Right lobe of liver (tissue), 6 donors: ENCODE measurements at regions not wholly inside any gene's neighbourhood (a gene's known extent, or its start where the extent isn't known, plus 50 kb on each side); places are given as distances from the start of the nearest gene placed in this dataset.

Experiments used
- ATAC-seq, 4 donors: fragments of 200-7000 bp; cut with Tn5 transposase; one replicate each; pipeline ENCODE4 v1.9.1; 2020; ENCODE audit warnings: mild to moderate bottlenecking in 4 of 4, moderate library complexity in 4 of 4
- DNase-seq, 3 donors: peaks; one replicate each; pipeline ENCODE4 v3.0.0-alpha.2; 2020
- H3K27ac ChIP-seq, 3 donors: fragments of 200-600 bp; one replicate each; pipeline ENCODE4 v1.8.0; 2022
- H3K27me3 ChIP-seq, 2 donors: fragments of 200-600 bp; one replicate each; pipeline ENCODE4 v1.8.0; 2022
- H3K36me3 ChIP-seq, 4 donors: fragments of 200-600 bp; sonication (generic) in 1 of 4; one replicate each; pipeline versions ENCODE4 v1.5.1 to v1.8.0; 2017 to 2022; ENCODE audit warnings: control low read depth in 1 of 4
- H3K4me1 ChIP-seq, 4 donors: fragments of 200-600 bp; sonication (generic) in 1 of 4; one replicate each; pipeline versions ENCODE4 v1.5.1 to v1.8.0; 2017 to 2022; ENCODE audit warnings: control low read depth in 1 of 4
- H3K4me3 ChIP-seq, 3 donors: fragments of 200-600 bp; one replicate each; pipeline ENCODE4 v1.8.0; 2022
- H3K9me3 ChIP-seq, 4 donors: fragments of 200-600 bp; sonication (generic) in 1 of 4; one replicate each; pipeline versions ENCODE4 v1.5.1 to v1.8.0; 2017 to 2022; ENCODE audit warnings: control low read depth in 1 of 4
- POLR2A ChIP-seq: fragments of 450-650 bp; IDR thresholded peaks from one replicate; pipeline ENCODE4 v1.6.1; 2017; ENCODE audit warnings: antibody characterized with exemption, mild to moderate bottlenecking
- WGBS: methylation state at CpG from one replicate; pipeline ENCODE4 v1.1.6; 2018; ENCODE audit warnings: low coverage, low lambda C conversion rate; ENCODE audit not compliant: insufficient coverage; ENCODE audit errors: missing lambda C conversion rate; 5-methylcytosine and 5-hydroxymethylcytosine counted together
- intact Hi-C, 2 donors: fragments of 100-400 bp; cut with DNase I; formaldehyde crosslinking; loops; one replicate each; pipeline versions ENCODE4 v1.11.2 to v1.14.1; 2022
- TF ChIP-seq, protein P1 (sequence below), 4 donors: fragments of 200-600 bp in 3 of 4; fragments of 450-650 bp in 1 of 4; IDR thresholded peaks; one replicate each; pipeline versions ENCODE4 v1.5.1 to v1.8.0; 2016 to 2022; ENCODE audit warnings: antibody characterized with exemption in 4 of 4, mild to moderate bottlenecking in 2 of 4
- donor health status: DM: no; HTN: yes; CAD: no.
- donor health status: DM: no; HTN: no; CAD: no.
- donor health status: DM: no; HTN: no; CAD: no.
- donor health status: DM: no; HTN: yes; CAD: no.
- donor health status: DM: no; HTN: yes; CAD: no.

DNA sequence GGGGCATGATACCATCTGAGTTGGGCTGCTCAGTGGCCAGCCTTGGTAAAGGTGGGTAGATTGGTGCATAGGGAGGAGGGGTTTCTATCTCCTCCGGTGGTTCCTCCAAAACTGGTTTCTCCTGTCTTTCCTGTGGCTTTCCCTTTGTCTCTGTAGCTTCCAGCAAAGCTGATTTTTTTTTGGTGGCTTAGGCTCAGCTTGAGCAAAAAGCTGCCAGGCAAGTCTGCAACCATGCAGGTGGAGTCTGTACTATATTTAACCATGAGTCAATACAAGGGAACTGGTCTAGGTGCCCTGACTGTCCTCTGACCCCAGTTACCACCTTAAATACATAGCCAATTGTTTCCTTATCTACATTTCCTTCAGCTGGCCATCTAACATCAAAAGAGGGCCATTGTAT, 64.0 kb upstream of the ZNF681 start:
- Histone ChIP-seq H3K27me3 (no peaks in the 10 kb centered on the region), H3K27ac (no peak overlapping the region), H3K36me3 (no peaks in the 10 kb centered on the region), H3K4me1 (no peaks in the 10 kb centered on the region), H3K9me3 (peaks cover 0 to 13% (median 2%) of the 10 kb centered on the region in 4 donors), H3K4me3 (no peak overlapping the region)
- 70% methylated on average over 1 of the region's 1 CpG for WGBS
- intact Hi-C loops = no loop called here
- TF ChIP-seq, protein P1, sequence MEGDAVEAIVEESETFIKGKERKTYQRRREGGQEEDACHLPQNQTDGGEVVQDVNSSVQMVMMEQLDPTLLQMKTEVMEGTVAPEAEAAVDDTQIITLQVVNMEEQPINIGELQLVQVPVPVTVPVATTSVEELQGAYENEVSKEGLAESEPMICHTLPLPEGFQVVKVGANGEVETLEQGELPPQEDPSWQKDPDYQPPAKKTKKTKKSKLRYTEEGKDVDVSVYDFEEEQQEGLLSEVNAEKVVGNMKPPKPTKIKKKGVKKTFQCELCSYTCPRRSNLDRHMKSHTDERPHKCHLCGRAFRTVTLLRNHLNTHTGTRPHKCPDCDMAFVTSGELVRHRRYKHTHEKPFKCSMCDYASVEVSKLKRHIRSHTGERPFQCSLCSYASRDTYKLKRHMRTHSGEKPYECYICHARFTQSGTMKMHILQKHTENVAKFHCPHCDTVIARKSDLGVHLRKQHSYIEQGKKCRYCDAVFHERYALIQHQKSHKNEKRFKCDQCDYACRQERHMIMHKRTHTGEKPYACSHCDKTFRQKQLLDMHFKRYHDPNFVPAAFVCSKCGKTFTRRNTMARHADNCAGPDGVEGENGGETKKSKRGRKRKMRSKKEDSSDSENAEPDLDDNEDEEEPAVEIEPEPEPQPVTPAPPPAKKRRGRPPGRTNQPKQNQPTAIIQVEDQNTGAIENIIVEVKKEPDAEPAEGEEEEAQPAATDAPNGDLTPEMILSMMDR (IDR thresholded peaks at IDR 0.05) = no peak
- no peak for TF ChIP-seq POLR2A
- no peak for ATAC-seq
- DNase-seq = no peak

- Histone ChIP-seq H3K4me1 (no peaks in the 10 kb centered on the region), H3K4me3 (no peak overlapping the region), H3K9me3 (no peaks in the 10 kb centered on the region), H3K36me3 (no peaks in the 10 kb centered on the region), H3K27me3 (no peaks in the 10 kb centered on the region), H3K27ac (no peak overlapping the region)
- peak in 1 of 3 donors; percentile 20 for DNase-seq
- no peak for TF ChIP-seq POLR2A
- TF ChIP-seq, protein P1 (IDR thresholded peaks at IDR 0.05) = peak; percentile 21 to 27 (median 24)
- WGBS = 43% methylated on average over 4 of the region's 4 CpGs
- ATAC-seq = peak; percentile 43 to 58 (median 53)
- intact Hi-C loops = no loop called here
These were observed 58.8 kb upstream of the ZNF681 start for GRCh38 chr19:23817519-23817918.

DNA sequence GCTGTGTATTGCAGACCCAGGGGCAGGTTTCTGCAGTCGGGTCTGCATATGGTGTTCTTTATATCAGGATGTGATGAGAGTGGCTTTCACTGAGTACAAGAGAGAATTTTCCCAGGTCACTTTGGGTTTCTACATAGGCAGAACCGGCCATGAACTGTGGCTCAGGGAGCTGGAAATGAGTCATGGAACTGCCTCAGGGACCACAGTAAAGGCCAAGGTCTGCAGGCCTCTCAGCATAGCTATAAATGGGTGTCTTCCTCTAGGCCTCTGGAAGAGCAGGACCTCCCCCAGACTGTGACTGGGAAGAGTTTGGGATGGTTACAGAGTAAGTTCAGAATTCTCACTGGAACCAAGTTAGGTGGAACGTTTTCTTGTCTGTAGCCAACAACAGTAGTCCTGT, 51.8 kb upstream of the ZNF681 start:
- TF ChIP-seq, protein P1 (IDR thresholded peaks at IDR 0.05) = no peak
- TF ChIP-seq POLR2A = no peak
- Histone ChIP-seq H3K27me3 (no peaks in the 10 kb centered on the region), H3K4me3 (no peak overlapping the region), H3K36me3 (no peaks in the 10 kb centered on the region), H3K27ac (no peak overlapping the region), H3K9me3 (no peaks in the 10 kb centered on the region), H3K4me1 (no peaks in the 10 kb centered on the region)
- intact Hi-C loops = no loop called here
- ATAC-seq (no peak), DNase-seq (no peak)
- 33% methylated on average over 2 of the region's 3 CpGs for WGBS
